ENCODE measurements at regions not wholly inside any gene's neighbourhood (a gene's known extent, or its start where the extent isn't known, plus 50 kb on each side); places are given as distances from the start of the nearest gene placed in this dataset.

GRCh38 chr3:94772402-94772801 lies 709.5 kb downstream of the NSUN3 start:
- TF ChIP-seq CTCF (IDR thresholded peaks at IDR 0.05; ENCODE audit: low read length) (no peak), EZH2 (IDR thresholded peaks at IDR 0.05; ENCODE audit: borderline replicate concordance, low read length) (no peak)
